ENCODE measurements at regions not wholly inside any gene's neighbourhood (a gene's known extent, or its start where the extent isn't known, plus 50 kb on each side); places are given as distances from the start of the nearest gene placed in this dataset.

- DNase-seq (ENCODE audit: low spot score): no peak
These were observed 81.7 kb upstream of the CCDC85A start for GRCh38 chr2:56102098-56102497.

DNA sequence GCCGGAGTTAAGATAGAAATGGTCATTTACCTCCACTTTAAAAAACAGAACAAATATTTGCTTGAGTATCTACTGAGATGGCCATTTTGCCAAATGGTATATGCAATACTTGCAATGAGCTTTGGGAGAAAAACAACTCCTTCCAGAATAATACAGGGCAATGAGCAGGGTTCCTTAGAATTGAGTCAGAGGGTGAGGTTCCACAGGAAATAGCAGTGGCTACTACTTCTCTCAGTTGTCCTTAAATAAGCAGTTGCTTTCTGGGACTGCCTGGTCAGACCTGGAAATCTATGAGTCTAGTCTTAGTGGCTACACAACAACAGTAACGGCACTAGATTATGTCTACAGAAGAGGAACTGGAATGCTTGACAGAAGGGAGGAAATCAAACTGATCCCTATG lies 80.9 kb upstream of the CCDC85A start:
- no peak for DNase-seq (ENCODE audit: low spot score)

DNA sequence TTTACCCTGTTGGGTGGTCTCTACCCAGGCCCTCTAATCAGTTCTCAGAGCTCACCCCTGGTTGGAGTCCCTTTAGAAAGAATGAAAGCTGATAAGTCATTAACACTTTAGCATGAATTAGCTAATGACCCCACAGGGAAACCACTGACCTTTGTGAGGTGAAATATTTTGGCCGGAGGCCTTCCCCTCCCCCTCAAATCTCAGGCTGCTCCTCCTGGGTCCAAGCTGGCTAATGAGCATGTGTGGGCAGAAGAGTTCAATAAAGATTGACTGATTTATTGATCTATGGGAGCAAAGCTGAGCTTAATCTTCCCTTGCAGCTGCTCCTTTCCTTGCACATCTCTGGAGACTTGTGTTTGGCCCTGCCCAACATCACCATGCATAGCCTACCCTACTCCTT lies 78.8 kb upstream of the CCDC85A start:
- no peak for DNase-seq (ENCODE audit: low spot score)

GRCh38 chr2:56107502-56108220 lies 76.1 kb upstream of the CCDC85A start:
- no peak for DNase-seq (ENCODE audit: low spot score)

- DNase-seq (ENCODE audit: low spot score): no peak
These were observed 75.0 kb upstream of the CCDC85A start for GRCh38 chr2:56108806-56109205.

DNA sequence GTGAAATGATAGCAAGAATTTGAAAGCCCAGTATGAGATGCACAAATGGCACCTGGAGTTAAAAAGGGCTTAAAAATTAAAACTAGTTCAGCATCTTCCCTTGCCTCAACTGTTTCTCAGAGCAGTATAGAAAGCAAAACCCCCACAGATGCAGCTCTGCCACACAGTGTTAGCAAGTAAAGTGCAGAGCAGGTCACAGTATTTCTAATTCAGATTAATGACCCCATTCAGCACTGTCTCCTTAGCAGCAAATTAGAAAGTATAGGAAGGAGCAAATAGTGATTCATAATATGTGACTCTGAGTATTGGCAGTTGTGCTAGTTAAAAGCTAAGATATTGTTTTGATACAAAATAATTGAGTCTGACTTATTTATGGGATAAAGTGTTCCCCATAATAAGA lies 73.8 kb upstream of the CCDC85A start:
- DNase-seq (ENCODE audit: low spot score): no peak

DNA sequence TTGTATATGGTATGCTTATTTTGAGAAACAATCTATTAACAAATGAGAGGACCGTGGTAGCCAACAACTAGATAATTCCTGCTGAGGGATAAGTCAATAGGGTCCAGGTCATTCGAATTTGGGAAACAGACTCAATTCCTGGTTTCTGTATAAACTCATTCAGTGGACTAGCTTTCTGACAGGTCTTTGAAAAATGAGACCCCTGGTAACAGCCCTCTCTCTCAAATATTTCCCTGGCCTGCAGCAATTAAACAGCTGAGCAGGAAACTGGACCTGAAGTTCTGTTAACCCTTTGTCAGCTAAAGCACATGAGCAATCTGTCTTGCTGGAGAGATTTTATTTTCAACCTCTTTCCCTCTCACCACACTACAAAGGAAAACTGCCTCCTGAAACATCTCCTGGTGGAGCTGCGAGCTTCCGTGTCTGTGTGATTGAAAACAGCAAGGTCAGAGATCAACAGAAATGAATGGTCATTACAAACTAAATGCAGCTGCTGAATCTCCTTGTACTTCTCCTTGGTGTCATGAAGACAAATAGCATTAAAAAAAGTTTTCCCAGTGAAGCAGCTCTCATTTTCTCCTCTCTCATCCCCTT lies 70.3 kb upstream of the CCDC85A start:
- no peak for DNase-seq (ENCODE audit: low spot score)

GRCh38 chr2:56117764-56118163 lies 66.0 kb upstream of the CCDC85A start:
- DNase-seq (ENCODE audit: low spot score): no peak

DNA sequence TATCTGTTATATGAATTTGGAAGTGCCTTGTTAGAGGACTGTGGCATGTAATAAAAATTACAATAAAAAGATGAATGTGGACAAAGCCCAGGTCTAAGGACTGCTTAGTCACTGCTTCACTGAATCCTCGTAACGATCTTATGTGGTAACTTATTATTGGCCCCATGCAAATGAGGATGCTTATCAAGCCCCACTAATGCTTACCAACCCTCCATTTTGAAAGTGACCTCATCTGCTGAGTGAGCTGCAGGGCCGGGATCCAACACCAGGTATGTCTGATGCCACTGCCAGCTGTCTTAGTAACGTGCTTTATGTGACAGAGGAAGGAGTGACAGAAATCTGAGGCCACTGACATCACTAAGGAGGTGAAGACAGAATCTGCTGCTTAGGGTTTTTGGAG lies 65.3 kb upstream of the CCDC85A start:
- no peak for DNase-seq (ENCODE audit: low spot score)

DNA sequence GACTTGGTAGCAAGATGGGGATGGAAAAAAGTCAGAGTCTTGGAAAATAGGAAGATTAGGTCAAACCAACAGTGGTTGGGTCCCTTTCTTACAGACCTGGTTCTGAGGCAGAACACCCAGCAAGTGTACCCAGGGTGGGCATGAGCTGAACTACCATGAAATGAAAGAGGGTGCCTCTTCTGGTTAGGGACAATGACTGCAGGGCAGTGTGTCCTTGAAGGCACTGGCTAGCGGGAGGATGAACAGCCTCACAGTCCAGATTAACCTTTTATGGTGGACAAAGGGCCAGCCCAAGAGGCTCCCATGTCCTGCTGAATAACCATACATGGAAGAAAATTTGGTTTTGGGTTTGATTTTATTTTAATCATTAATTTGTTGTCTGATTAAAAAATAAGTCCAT lies 61.8 kb upstream of the CCDC85A start:
- no peak for DNase-seq (ENCODE audit: low spot score)

DNA sequence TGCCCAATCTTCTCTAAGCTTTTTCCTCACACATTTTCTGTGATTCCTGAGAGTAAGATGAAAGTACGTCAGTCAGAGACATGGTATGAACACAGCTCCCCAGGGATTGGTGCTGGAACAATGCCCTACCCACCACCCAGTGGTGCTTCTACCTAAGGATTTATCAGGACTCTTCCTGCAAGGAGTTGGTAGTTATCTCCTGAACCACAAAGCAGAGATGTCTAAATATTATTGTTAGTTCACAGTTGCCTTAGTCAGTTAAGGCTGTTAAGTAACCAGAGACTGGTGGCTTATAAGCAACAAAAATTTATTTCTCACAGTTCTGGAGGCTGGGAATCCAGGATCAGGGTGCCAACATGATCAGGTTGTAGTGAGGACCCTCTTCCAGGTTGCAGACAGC lies 60.3 kb upstream of the CCDC85A start:
- no peak for DNase-seq (ENCODE audit: low spot score)

DNA sequence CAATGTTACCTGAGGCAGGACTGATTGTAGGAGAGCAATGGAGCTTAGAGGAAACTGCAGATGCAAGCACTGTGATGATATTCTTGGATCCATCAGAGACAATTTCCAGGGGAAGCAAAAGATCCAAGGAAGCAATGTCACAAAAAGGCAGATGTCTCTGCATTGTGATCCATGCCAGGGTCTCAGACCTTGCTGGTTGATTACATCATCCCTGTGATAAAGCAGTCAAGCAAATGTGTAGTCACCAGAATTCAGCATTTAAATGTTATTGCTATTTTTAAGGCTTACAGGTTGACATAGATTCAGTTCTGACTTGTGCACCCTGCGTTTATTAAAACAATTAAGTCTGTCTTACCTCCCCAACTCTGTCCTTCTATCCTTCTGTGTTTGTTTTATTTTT lies 56.8 kb upstream of the CCDC85A start:
- no peak for DNase-seq (ENCODE audit: low spot score)

GRCh38 chr2:56127463-56128152 lies 56.2 kb upstream of the CCDC85A start:
- DNase-seq (ENCODE audit: low spot score): peak; percentile 29

GRCh38 chr2:56128235-56128634 lies 55.6 kb upstream of the CCDC85A start:
- DNase-seq (ENCODE audit: low spot score): no peak

GRCh38 chr2:56130463-56131070 lies 53.2 kb upstream of the CCDC85A start:
- peak; percentile 48 for DNase-seq (ENCODE audit: low spot score)

DNA sequence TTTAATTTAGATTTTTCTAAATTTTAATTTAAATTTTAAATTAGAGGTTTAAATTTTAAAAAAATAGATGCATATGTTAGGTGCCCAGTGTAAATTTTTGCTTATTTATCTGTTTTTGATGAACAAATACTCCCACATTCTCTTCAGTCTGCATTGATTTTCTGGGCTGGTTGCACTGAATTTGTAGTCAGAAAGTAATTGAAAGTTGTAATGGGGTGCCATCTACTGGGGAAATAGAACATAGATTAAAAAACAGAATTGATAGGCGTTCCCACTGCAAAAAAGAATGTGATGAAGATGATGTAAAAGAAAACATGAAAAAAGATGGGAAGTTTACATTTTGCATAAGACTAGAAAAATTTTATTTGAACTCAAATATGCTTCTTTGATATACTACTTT lies 51.7 kb upstream of the CCDC85A start:
- peak; percentile 80 for DNase-seq (ENCODE audit: low spot score)

- DNase-seq (ENCODE audit: low spot score): no peak
These were observed 50.3 kb upstream of the CCDC85A start for GRCh38 chr2:56133441-56133840.

- no peak for DNase-seq (ENCODE audit: low spot score)
These were observed 49.7 kb upstream of the CCDC85A start for GRCh38 chr2:56133931-56134629.

Measured in pons (tissue), 1 donor.